CD14-positive monocyte (primary cell): ENCODE measurements at regions not wholly inside any gene's neighbourhood (a gene's known extent, or its start where the extent isn't known, plus 50 kb on each side); places are given as distances from the start of the nearest gene placed in this dataset.
"Not testable (repeated sequence)": the region's sequence is repeated elsewhere in the genome, so short reads cannot be mapped to it uniquely, and the experiment has no call there.

Experiments
- DNase-seq, 3 donors: peaks; one replicate each; pipeline ENCODE4 v3.0.0-alpha.2; 2011 to 2022
- H2AFZ ChIP-seq: 2 replicates; pipeline ENCODE4 v1.6.0; 2012; ENCODE audit warnings: mild to moderate bottlenecking, low read depth, low read length, inconsistent platforms; ENCODE audit not compliant: insufficient read depth, poor library complexity, severe bottlenecking
- H3K27ac ChIP-seq, 2 donors: 1 replicate in 1 of 2; 2 replicates in 1 of 2; pipeline ENCODE4 v1.5.1; 2012 to 2013; ENCODE audit warnings: low read length in 2 of 2, control low read depth in 1 of 2, inconsistent platforms in 1 of 2, low read depth in 1 of 2, mild to moderate bottlenecking in 1 of 2
- H3K27me3 ChIP-seq, 2 donors: one replicate each; pipeline versions ENCODE4 v1.6.0 to v1.6.1; 2011 to 2013; ENCODE audit warnings: low read length in 2 of 2; ENCODE audit not compliant: control insufficient read depth in 2 of 2, insufficient read depth in 2 of 2
- H3K36me3 ChIP-seq, 2 donors: replicated peaks in 1 of 2; 1 replicate in 1 of 2; 2 replicates in 1 of 2; pipeline versions ENCODE4 v1.5.1 to v1.6.1; 2012 to 2013; ENCODE audit warnings: low read length in 2 of 2, control low read depth in 1 of 2, inconsistent platforms in 1 of 2, mild to moderate bottlenecking in 1 of 2; ENCODE audit not compliant: insufficient read depth in 2 of 2, control insufficient read depth in 1 of 2
- H3K4me1 ChIP-seq, 2 donors: 1 replicate in 1 of 2; 2 replicates in 1 of 2; pipeline versions ENCODE4 v1.5.1 to v1.6.1; 2012 to 2013; ENCODE audit warnings: low read length in 2 of 2, control low read depth in 1 of 2, inconsistent platforms in 1 of 2, mild to moderate bottlenecking in 1 of 2, moderate library complexity in 1 of 2; ENCODE audit not compliant: insufficient read depth in 2 of 2, control insufficient read depth in 1 of 2
- H3K4me2 ChIP-seq: replicated peaks from 2 replicates; pipeline ENCODE3; 2012; ENCODE audit warnings: low read length, moderate library complexity, mild to moderate bottlenecking; ENCODE audit not compliant: poor library complexity, severe bottlenecking; ENCODE audit errors: extremely low read depth
- H3K4me3 ChIP-seq, 3 experiments: fragments of 200-600 bp in 1 of 3; sonication (generic) in 1 of 3; replicated peaks in 1 of 3; 1 replicate in 2 of 3; 2 replicates in 1 of 3; pipeline ENCODE4 v1.5.1; 2011 to 2013; ENCODE audit warnings: low read length in 3 of 3, mild to moderate bottlenecking in 3 of 3, control low read depth in 2 of 3, low read depth in 2 of 3, inconsistent platforms in 1 of 3, moderate library complexity in 1 of 3
- H3K79me2 ChIP-seq: 2 replicates; pipeline ENCODE4 v1.6.0; 2012; ENCODE audit warnings: mild to moderate bottlenecking, control low read depth, inconsistent platforms, low read length, moderate library complexity; ENCODE audit not compliant: insufficient read depth
- H3K9ac ChIP-seq: 2 replicates; pipeline ENCODE4 v1.6.0; 2017; ENCODE audit warnings: low read length, mild to moderate bottlenecking; ENCODE audit not compliant: insufficient read depth, poor library complexity, severe bottlenecking
- H3K9me3 ChIP-seq, 2 donors: replicated peaks in 1 of 2; 1 replicate in 1 of 2; 2 replicates in 1 of 2; pipeline versions ENCODE4 v1.5.1 to v1.6.1; 2012 to 2013; ENCODE audit warnings: low read length in 2 of 2, control low read depth in 1 of 2; ENCODE audit not compliant: control insufficient read depth in 1 of 2, insufficient read depth in 1 of 2
- H4K20me1 ChIP-seq: 2 replicates; pipeline ENCODE4 v1.6.0; 2012; ENCODE audit warnings: mild to moderate bottlenecking, low read length, control low read depth, moderate library complexity; ENCODE audit not compliant: insufficient read depth
- H3K27ac Mint-ChIP-seq, 7 donors: one replicate each; pipeline ENCODE4 v1.8.0; 2020; ENCODE audit warnings: mild to moderate bottlenecking in 7 of 7, mixed read lengths in 7 of 7, moderate library complexity in 6 of 7, inconsistent platforms in 2 of 7
- H3K27me3 Mint-ChIP-seq, 3 donors: one replicate each; pipeline ENCODE4 v1.8.0; 2021 to 2022; ENCODE audit warnings: low read depth in 3 of 3, mild to moderate bottlenecking in 3 of 3, mixed read lengths in 3 of 3, moderate library complexity in 3 of 3, inconsistent platforms in 1 of 3
- H3K36me3 Mint-ChIP-seq, 2 donors: one replicate each; pipeline ENCODE4 v1.8.0; 2020; ENCODE audit warnings: mixed read lengths in 2 of 2, inconsistent platforms in 1 of 2, mild to moderate bottlenecking in 1 of 2
- H3K4me1 Mint-ChIP-seq: one replicate; pipeline ENCODE4 v1.8.0; 2020; ENCODE audit warnings: mild to moderate bottlenecking, mixed read lengths
- H3K4me3 Mint-ChIP-seq, 2 donors: one replicate each; pipeline ENCODE4 v1.8.0; 2020; ENCODE audit warnings: mild to moderate bottlenecking in 2 of 2, mixed read lengths in 2 of 2, moderate library complexity in 1 of 2
- H3K9me3 Mint-ChIP-seq, 7 donors: one replicate each; pipeline ENCODE4 v1.8.0; 2020 to 2022; ENCODE audit warnings: mixed read lengths in 7 of 7, mild to moderate bottlenecking in 6 of 7, moderate library complexity in 6 of 7, inconsistent platforms in 2 of 7
- WGBS: methylation state at CpG from one replicate; pipeline ENCODE4 v1.1.5; 2013; ENCODE audit warnings: missing lambda C conversion rate; ENCODE audit not compliant: insufficient coverage; 5-methylcytosine and 5-hydroxymethylcytosine counted together
- intact Hi-C, 2 donors: fragments of 100-400 bp; cut with micrococcal nuclease; formaldehyde crosslinking; loops; one replicate each; pipeline versions ENCODE4 v1.15.0 to v1.15.1; 2023

GRCh38 chrY:17511984-17512383 is 368.0 kb downstream of the CDY2B start:
- H3K4me3 Mint-ChIP-seq, H4K20me1 ChIP-seq, H3K79me2 ChIP-seq, H3K27me3 Mint-ChIP-seq, H3K36me3 ChIP-seq, DNase-seq, H3K27ac ChIP-seq, intact Hi-C loops, H3K4me1 ChIP-seq, H3K4me1 Mint-ChIP-seq, H2AFZ ChIP-seq, H3K4me2 ChIP-seq, H3K36me3 Mint-ChIP-seq, H3K9me3 ChIP-seq, H3K27me3 ChIP-seq, H3K9ac ChIP-seq, H3K9me3 Mint-ChIP-seq, H3K27ac Mint-ChIP-seq, H3K4me3 ChIP-seq: not testable (repeated sequence)
- WGBS: no CpG with 5 or more reads among the region's 3 CpGs

- H3K27ac ChIP-seq, H2AFZ ChIP-seq, H3K4me2 ChIP-seq, H3K36me3 Mint-ChIP-seq, H3K79me2 ChIP-seq, H3K4me3 ChIP-seq, H3K27me3 ChIP-seq, H3K36me3 ChIP-seq, H3K4me3 Mint-ChIP-seq, H3K9me3 ChIP-seq, H3K27ac Mint-ChIP-seq, H4K20me1 ChIP-seq, H3K9me3 Mint-ChIP-seq, DNase-seq, H3K9ac ChIP-seq, H3K4me1 Mint-ChIP-seq, H3K27me3 Mint-ChIP-seq, intact Hi-C loops, H3K4me1 ChIP-seq: not testable (repeated sequence)
- WGBS: no CpG with 5 or more reads among the region's 1 CpG
Observed at GRCh38 chrY:17511476-17511875, 368.5 kb downstream of the CDY2B start.

GRCh38 chrY:17505834-17506233 is 374.2 kb downstream of the CDY2B start:
- H3K9me3 Mint-ChIP-seq, H3K4me2 ChIP-seq, H4K20me1 ChIP-seq, H3K36me3 ChIP-seq, H3K79me2 ChIP-seq, H3K36me3 Mint-ChIP-seq, H3K27ac Mint-ChIP-seq, H3K27ac ChIP-seq, DNase-seq, H3K4me1 Mint-ChIP-seq, H3K27me3 ChIP-seq, H3K4me1 ChIP-seq, H3K27me3 Mint-ChIP-seq, H3K9ac ChIP-seq, H3K4me3 Mint-ChIP-seq, H3K4me3 ChIP-seq, H2AFZ ChIP-seq, intact Hi-C loops, H3K9me3 ChIP-seq: not testable (repeated sequence)
- no CpG with 5 or more reads among the region's 2 CpGs for WGBS

- H3K4me3 Mint-ChIP-seq, H4K20me1 ChIP-seq, H3K36me3 ChIP-seq, H3K27me3 ChIP-seq, H3K4me3 ChIP-seq, intact Hi-C loops, H3K9me3 Mint-ChIP-seq, H3K9me3 ChIP-seq, H3K4me1 Mint-ChIP-seq, H3K27ac Mint-ChIP-seq, H3K79me2 ChIP-seq, H3K27ac ChIP-seq, H3K36me3 Mint-ChIP-seq, H2AFZ ChIP-seq, DNase-seq, H3K4me1 ChIP-seq, H3K27me3 Mint-ChIP-seq, H3K9ac ChIP-seq, H3K4me2 ChIP-seq: not testable (repeated sequence)
Observed at GRCh38 chrY:17484763-17485162, 395.3 kb downstream of the CDY2B start.

- H3K27ac Mint-ChIP-seq, H3K9ac ChIP-seq, H3K9me3 Mint-ChIP-seq, H3K9me3 ChIP-seq, H3K27me3 Mint-ChIP-seq, H3K27ac ChIP-seq, H3K27me3 ChIP-seq, DNase-seq, H3K4me1 ChIP-seq, intact Hi-C loops, H4K20me1 ChIP-seq, H2AFZ ChIP-seq, H3K4me3 Mint-ChIP-seq, H3K4me1 Mint-ChIP-seq, H3K4me2 ChIP-seq, H3K4me3 ChIP-seq, H3K36me3 Mint-ChIP-seq, H3K36me3 ChIP-seq, H3K79me2 ChIP-seq: not testable (repeated sequence)
- WGBS: no CpG with 5 or more reads among the region's 2 CpGs
Observed at GRCh38 chrY:17484157-17484556, 395.9 kb downstream of the CDY2B start.
